ENCODE measurements at regions not wholly inside any gene's neighbourhood (a gene's known extent, or its start where the extent isn't known, plus 50 kb on each side); places are given as distances from the start of the nearest gene placed in this dataset.

DNA sequence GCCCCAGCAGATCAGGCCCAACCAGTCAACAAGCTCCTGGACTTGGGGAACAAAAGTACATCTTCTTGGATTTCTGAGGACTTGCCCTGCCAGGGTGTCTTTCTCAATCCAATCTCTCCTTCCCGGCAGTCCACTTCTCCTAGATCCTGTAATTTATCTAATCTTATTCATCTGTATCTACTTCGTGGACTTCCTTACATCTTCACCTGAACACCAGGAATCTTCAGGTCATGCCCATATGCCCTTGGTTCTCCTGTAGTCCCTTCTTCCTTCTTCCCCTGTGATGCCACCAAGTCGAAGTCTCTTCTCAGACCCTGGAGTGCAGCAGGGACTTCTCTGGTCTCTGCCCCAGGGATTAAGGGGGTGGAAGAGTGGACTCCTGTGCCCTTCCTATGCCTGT is 100.3 kb downstream of the ZNF280B start:
- Mint-ChIP-seq H3K27ac (no peak overlapping the region), H3K27me3 (ENCODE audit: low read depth) (peaks cover 40% of the 10 kb centered on the region), H3K4me1 (ENCODE audit: low read depth) (no peaks in the 10 kb centered on the region), H3K4me3 (ENCODE audit: low read depth) (no peak overlapping the region), H3K36me3 (ENCODE audit: low read depth) (no peaks in the 10 kb centered on the region), H3K9me3 (no peaks in the 10 kb centered on the region)
- DNase-seq (ENCODE audit: low spot score) = no peak
- intact Hi-C loops (cut with micrococcal nuclease) = no loop called here

DNA sequence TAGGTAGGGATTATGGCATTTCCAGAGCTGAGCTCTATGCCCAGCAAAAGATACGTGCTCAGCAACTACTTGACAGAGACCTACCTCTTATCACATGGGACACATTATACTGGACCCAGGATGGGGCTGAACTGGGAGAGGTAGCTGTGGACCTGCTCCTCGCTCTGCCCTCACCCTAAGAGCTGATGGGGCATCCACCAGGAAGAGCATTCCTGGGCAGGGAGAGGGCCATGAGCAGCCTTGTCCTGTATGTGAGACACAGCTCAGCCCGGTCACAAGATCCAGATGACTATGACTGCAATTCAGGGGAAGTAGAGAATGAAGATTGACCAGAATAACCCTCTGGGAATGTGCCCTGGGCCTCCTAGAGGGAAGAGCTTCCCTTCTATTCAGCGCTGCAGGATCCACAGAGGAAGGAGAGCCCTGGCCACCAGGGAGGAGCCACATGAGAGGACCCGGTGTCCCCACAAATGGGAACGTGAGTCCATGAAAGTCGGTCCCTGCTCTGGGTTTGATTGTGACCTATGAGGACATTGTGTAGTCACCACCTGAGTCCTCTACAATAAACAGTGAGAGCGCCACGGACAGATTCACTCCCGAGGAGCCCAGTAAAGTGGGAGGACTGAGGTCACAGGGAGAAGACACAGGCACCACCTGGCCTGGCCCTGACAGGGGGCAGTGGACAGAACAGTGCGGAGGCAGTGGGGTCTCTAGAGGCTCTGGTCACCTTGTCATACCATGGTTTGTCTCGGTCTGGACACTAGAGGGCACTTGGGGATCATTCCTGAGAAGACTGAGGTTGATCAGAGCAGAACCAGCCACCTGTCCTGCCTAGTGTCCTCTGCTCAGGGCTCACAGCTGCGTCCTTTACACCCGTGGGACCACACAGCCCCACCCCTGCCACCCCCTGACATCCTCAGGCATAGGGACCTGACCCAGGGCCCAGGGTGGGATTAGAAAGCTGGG is 99.5 kb downstream of the ZNF280B start:
- peaks cover 47% of the 10 kb centered on the region for H3K27me3 Mint-ChIP-seq (ENCODE audit: low read depth)
- no peak overlapping the region for H3K27ac Mint-ChIP-seq
- no peaks in the 10 kb centered on the region for H3K36me3 Mint-ChIP-seq (ENCODE audit: low read depth)
- intact Hi-C loops (cut with micrococcal nuclease) = no loop called here
- H3K4me3 Mint-ChIP-seq (ENCODE audit: low read depth) = no peak overlapping the region
- no peaks in the 10 kb centered on the region for H3K9me3 Mint-ChIP-seq
- no peaks in the 10 kb centered on the region for H3K4me1 Mint-ChIP-seq (ENCODE audit: low read depth)
- no peak for DNase-seq (ENCODE audit: low spot score)

DNA sequence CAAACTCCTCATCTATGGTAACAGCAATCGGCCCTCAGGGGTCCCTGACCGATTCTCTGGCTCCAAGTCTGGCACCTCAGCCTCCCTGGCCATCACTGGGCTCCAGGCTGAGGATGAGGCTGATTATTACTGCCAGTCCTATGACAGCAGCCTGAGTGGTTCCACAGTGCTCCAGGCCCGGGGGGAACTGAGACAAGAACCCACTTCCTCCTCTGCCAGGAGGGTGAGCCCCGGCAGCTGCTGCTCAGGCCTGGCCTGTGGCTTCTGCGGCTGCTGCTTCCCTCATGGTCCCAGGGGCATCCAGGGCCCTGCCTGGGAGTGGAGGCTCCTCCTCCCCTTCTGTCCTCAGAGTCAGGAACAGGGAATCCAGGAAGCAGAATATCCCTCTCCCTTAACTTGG is 98.4 kb downstream of the ZNF280B start:
- Mint-ChIP-seq H3K4me1 (ENCODE audit: low read depth) (no peaks in the 10 kb centered on the region), H3K36me3 (ENCODE audit: low read depth) (no peaks in the 10 kb centered on the region), H3K27ac (no peak overlapping the region), H3K9me3 (no peaks in the 10 kb centered on the region), H3K27me3 (ENCODE audit: low read depth) (peaks cover 50% of the 10 kb centered on the region), H3K4me3 (ENCODE audit: low read depth) (no peak overlapping the region)
- intact Hi-C loops (cut with micrococcal nuclease) = no loop called here
- no peak for DNase-seq (ENCODE audit: low spot score)

DNA sequence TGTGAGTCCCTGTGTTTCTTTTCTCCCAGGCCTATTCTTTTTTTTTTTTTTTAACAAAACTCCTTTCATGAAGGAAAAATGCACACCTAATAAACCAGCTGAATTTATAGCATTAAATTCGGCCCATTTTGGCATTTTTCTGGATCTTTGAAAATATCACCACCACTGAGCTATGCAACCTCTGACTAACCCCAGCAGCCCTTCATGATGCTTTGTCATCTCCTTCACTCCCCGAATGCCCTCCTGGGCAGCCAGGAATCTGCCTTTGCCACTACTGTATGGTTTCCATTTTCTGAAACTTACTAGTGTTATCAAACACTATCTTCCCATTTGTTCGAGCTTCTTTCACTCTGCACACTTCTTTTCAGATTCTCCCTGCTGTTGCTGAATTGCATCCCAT is 97.9 kb downstream of the ZNF280B start:
- peaks cover 55% of the 10 kb centered on the region for H3K27me3 Mint-ChIP-seq (ENCODE audit: low read depth)
- H3K4me3 Mint-ChIP-seq (ENCODE audit: low read depth) = no peak overlapping the region
- intact Hi-C loops (cut with micrococcal nuclease) = no loop called here
- H3K4me1 Mint-ChIP-seq (ENCODE audit: low read depth) = no peaks in the 10 kb centered on the region
- no peak overlapping the region for H3K27ac Mint-ChIP-seq
- H3K36me3 Mint-ChIP-seq (ENCODE audit: low read depth) = no peaks in the 10 kb centered on the region
- H3K9me3 Mint-ChIP-seq = no peaks in the 10 kb centered on the region
- DNase-seq (ENCODE audit: low spot score) = no peak

DNA sequence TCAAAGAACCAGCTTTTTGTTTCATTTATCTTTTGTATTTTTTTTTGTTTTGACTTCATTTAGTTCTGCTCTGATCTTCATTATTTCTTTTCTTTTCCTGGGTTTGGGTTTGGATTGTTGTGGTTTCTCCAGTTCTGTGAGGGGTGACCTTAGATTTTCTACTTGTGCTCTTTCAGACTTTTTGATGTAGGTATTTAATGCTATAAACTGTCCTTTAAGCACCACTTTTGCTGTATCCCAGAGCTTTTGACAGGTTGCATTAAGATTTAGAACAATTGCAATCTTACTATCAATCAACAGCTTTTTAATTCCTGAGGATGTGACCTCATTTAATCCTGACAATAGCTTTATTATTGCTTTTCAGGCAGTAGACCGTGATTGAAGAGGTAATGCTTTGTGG is 94.3 kb downstream of the ZNF280B start:
- intact Hi-C loops (cut with micrococcal nuclease) = no loop called here
- H3K27me3 Mint-ChIP-seq (ENCODE audit: low read depth) = peaks cover 46% of the 10 kb centered on the region
- H3K4me3 Mint-ChIP-seq (ENCODE audit: low read depth) = no peak overlapping the region
- no peak overlapping the region for H3K27ac Mint-ChIP-seq
- no peaks in the 10 kb centered on the region for H3K36me3 Mint-ChIP-seq (ENCODE audit: low read depth)
- no peak for DNase-seq (ENCODE audit: low spot score)
- no peaks in the 10 kb centered on the region for H3K4me1 Mint-ChIP-seq (ENCODE audit: low read depth)
- H3K9me3 Mint-ChIP-seq = no peaks in the 10 kb centered on the region

DNA sequence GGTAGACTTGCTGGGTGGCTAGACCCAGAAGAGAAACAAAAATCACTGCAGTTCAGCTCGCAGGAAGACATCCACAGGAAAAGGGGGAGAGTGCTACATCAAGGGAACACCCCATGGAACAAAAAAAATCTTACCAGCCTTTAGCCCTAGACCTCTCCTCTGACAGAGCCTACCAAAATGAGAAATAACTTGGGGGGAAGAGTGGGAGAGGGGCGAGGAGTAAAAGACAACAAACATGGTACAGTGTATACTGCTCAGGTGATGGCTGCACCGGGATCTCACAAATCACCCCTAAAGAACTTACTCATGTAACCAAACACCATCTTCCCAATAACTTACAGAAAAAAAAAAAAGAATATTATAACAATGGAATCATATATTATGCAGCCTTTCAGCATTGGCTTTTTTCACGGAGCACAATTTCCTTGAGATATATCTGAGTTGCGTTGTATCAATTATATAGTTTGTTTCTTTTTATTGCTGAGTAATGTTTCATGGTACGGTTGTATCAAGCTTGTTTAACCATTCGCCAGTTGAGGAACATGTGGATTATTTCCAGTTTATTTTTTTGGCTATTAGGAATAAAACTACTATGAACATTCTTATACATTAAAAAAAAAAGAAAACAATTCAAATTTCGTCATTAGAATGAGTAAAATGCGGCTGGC is 90.9 kb downstream of the ZNF280B start:
- intact Hi-C loops (cut with micrococcal nuclease) = no loop called here
- no peak for DNase-seq (ENCODE audit: low spot score)
- Mint-ChIP-seq H3K4me1 (ENCODE audit: low read depth) (no peaks in the 10 kb centered on the region), H3K27me3 (ENCODE audit: low read depth) (peaks cover 37% of the 10 kb centered on the region), H3K36me3 (ENCODE audit: low read depth) (no peaks in the 10 kb centered on the region), H3K27ac (no peak overlapping the region), H3K4me3 (ENCODE audit: low read depth) (no peak overlapping the region), H3K9me3 (no peaks in the 10 kb centered on the region)

DNA sequence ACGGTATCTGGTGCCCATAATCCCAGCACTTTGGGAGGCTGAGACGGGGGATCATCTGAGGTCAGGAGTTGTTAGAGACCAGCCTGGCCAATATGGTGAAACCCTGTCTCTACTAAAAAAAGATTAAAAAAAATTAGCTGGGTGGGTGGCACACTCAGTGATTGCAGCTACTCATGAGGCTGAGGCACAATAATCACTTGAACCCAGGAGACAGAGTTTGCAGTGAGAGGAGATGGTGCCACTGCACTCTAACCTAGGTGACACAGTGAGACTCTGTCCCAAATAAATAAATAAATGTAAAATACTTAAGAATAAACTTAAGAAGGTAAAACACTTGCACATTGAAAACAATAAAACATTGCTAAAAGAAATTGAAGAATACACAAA is 90.4 kb downstream of the ZNF280B start:
- Mint-ChIP-seq H3K27me3 (ENCODE audit: low read depth) (peaks cover 34% of the 10 kb centered on the region), H3K4me1 (ENCODE audit: low read depth) (no peaks in the 10 kb centered on the region), H3K27ac (no peak overlapping the region), H3K9me3 (no peaks in the 10 kb centered on the region), H3K36me3 (ENCODE audit: low read depth) (no peaks in the 10 kb centered on the region), H3K4me3 (ENCODE audit: low read depth) (no peak overlapping the region)
- DNase-seq (ENCODE audit: low spot score) = no peak
- intact Hi-C loops (cut with micrococcal nuclease) = no loop called here

DNA sequence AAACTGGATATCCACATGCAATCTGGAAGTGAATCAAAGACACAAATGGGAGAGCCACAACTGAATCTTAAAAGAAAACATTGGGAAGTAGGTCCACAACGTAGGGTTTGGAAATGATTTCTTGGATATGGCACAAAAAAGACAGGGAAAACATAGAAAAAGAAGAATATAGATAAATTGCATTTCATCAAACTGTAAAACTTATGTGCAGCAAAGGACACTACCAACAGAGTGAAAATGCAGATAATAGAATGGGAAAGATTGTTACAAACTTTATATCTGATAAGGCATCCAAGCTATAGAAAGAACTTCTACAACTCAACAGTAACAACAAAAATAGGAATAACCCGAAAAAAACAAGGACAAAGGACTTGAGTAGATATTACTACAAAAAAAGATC is 89.6 kb downstream of the ZNF280B start:
- no peak overlapping the region for H3K27ac Mint-ChIP-seq

DNA sequence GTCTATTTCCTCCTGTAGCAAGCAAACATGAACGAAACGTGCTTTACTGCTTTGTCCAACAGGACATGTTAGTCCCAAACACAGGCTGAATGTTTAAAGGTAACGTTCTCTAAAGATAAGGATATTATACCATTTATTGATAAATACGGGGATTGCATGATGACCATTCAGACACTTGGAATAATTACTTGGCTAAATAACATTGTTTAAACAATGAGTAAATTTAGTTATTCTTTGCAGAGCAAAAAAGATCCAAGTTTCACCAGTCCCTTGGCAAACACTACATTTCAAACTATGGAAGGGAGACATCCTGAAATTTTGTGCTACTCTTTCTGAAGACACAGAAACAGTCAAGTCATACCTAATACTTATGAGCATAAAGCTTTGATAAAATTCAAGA is 88.0 kb downstream of the ZNF280B start:
- Mint-ChIP-seq H3K9me3 (no peaks in the 10 kb centered on the region), H3K4me3 (ENCODE audit: low read depth) (no peak overlapping the region), H3K27me3 (ENCODE audit: low read depth) (peaks cover 19% of the 10 kb centered on the region), H3K36me3 (ENCODE audit: low read depth) (no peaks in the 10 kb centered on the region), H3K4me1 (ENCODE audit: low read depth) (no peaks in the 10 kb centered on the region), H3K27ac (no peak overlapping the region)
- intact Hi-C loops (cut with micrococcal nuclease) = no loop called here
- no peak for DNase-seq (ENCODE audit: low spot score)

More for the DNA sequence above, 89.6 kb downstream of the ZNF280B start:
- Mint-ChIP-seq H3K36me3 (ENCODE audit: low read depth) (no peaks in the 10 kb centered on the region), H3K9me3 (no peaks in the 10 kb centered on the region), H3K4me1 (ENCODE audit: low read depth) (no peaks in the 10 kb centered on the region), H3K27me3 (ENCODE audit: low read depth) (peaks cover 27% of the 10 kb centered on the region), H3K4me3 (ENCODE audit: low read depth) (no peak overlapping the region)
- intact Hi-C loops (cut with micrococcal nuclease) = no loop called here
- no peak for DNase-seq (ENCODE audit: low spot score)

DNA sequence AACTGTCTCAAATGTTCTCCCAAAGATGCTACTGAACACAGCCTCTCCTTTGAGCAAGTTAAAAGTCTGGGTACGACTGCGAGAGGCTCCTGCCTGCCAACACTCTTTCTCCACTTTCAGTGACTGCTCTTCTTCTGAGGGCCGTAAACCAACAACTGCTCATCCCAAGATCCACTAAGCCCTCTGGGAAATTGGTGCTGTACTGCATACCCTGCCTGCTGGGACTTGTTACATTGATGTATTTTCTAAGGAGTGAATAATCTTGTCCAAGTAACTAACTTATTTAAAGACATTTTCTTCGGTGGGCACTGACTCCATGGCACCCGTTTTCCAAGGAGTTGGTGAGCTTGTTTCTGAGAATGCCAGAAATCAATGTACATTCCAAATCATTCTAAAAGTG is 87.2 kb downstream of the ZNF280B start:
- intact Hi-C loops (cut with micrococcal nuclease) = no loop called here
- Mint-ChIP-seq H3K36me3 (ENCODE audit: low read depth) (no peaks in the 10 kb centered on the region), H3K9me3 (no peaks in the 10 kb centered on the region), H3K4me3 (ENCODE audit: low read depth) (no peak overlapping the region), H3K27me3 (ENCODE audit: low read depth) (peaks cover 13% of the 10 kb centered on the region), H3K4me1 (ENCODE audit: low read depth) (no peaks in the 10 kb centered on the region), H3K27ac (no peak overlapping the region)
- no peak for DNase-seq (ENCODE audit: low spot score)

DNA sequence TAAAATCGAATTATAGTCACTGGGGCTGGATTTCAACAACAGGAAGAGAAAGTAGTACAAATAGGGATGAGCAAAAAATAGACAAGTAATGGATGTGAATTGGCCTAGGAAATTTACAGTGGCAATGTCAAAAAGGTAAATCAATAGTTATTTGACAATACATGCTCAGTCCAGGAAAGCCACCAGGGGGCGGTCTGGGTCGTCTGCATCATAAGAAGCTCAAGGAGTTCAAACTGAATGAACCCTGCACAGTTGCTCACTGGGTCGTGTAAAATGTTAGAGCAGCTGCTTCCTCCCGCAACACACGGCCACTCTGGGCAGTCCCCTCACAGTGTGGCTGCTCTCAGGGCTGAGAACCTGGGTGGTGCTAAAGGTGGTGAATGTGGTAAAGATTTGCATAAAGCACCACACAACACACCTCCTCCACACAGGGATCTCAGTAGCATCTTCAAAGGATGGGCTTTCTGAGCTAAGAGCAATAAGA is 85.9 kb downstream of the ZNF280B start:
- Mint-ChIP-seq H3K4me1 (ENCODE audit: low read depth) (no peaks in the 10 kb centered on the region), H3K36me3 (ENCODE audit: low read depth) (no peaks in the 10 kb centered on the region), H3K9me3 (no peaks in the 10 kb centered on the region), H3K4me3 (ENCODE audit: low read depth) (no peak overlapping the region), H3K27me3 (ENCODE audit: low read depth) (peaks cover 13% of the 10 kb centered on the region), H3K27ac (no peak overlapping the region)
- intact Hi-C loops (cut with micrococcal nuclease) = no loop called here
- peak; percentile 43 for DNase-seq (ENCODE audit: low spot score)

DNA sequence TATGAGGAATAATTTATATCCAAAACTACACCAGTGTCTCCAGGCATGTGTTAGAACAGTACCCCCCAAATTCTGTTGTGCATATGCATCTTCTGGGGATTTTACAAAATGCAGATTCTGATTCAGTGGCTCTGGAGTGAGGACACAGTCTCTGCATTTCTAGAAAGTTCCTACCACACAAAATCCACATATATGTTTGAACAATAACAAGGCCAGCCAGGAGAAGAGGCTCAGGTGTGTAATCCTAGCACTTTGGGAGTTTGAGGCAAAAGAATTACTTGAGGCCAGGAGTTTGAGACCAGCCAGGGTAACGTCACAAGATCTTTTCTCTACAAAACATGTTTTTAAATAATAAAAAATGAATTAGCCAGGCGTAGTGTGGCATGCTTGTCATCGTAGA is 84.9 kb downstream of the ZNF280B start:
- intact Hi-C loops (cut with micrococcal nuclease) = no loop called here
- Mint-ChIP-seq H3K36me3 (ENCODE audit: low read depth) (no peaks in the 10 kb centered on the region), H3K4me3 (ENCODE audit: low read depth) (no peak overlapping the region), H3K27me3 (ENCODE audit: low read depth) (peaks cover 13% of the 10 kb centered on the region), H3K9me3 (no peaks in the 10 kb centered on the region), H3K4me1 (ENCODE audit: low read depth) (no peaks in the 10 kb centered on the region), H3K27ac (no peak overlapping the region)
- no peak for DNase-seq (ENCODE audit: low spot score)

DNA sequence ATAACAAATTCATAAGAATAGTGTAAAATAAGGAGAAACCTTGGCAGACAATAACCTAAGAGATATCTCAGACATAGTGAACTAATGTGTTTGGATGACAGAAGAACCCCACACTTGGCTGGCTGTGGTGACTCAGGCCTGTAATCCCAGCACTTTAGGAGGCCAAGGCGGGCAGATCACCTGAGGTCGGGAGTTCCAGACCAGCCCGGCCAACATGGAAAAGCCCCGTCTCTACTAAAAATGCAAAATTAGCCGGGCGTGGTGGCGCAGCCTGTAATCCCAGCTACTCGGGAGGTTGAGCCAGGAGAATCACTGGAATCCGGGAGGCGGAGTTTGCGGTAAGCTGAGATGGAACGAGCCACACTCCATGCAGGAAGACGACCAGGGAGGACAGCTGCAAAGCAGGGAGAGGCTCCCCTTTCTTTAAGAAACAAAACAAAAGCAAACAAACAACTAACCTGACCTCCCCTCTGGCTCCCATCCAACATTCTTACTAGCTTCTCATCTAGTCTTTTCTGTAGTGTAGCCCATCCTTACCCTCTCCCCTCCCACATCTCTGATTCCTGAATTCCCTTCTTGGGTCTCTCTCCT is 84.2 kb downstream of the ZNF280B start:
- Mint-ChIP-seq H3K4me3 (ENCODE audit: low read depth) (no peak overlapping the region), H3K27ac (no peak overlapping the region), H3K4me1 (ENCODE audit: low read depth) (no peaks in the 10 kb centered on the region), H3K36me3 (ENCODE audit: low read depth) (no peaks in the 10 kb centered on the region), H3K27me3 (ENCODE audit: low read depth) (peaks cover 10% of the 10 kb centered on the region), H3K9me3 (no peaks in the 10 kb centered on the region)
- DNase-seq (ENCODE audit: low spot score) = no peak
- intact Hi-C loops (cut with micrococcal nuclease) = no loop called here
